NCI-H345 treated with DMSO at 0.1 percent for 48 hours (cell line): ENCODE measurements at regions not wholly inside any gene's neighbourhood (a gene's known extent, or its start where the extent isn't known, plus 50 kb on each side); places are given as distances from the start of the nearest gene placed in this dataset.
"Not testable (repeated sequence)": the region's sequence is repeated elsewhere in the genome, so short reads cannot be mapped to it uniquely, and the experiment has no call there.

Experiments used
- DNase-seq: peaks from one replicate; lab custom pipeline; 2025; ENCODE audit not compliant: unreplicated experiment; lab: John Stamatoyannopoulos, UW

GRCh38 chr7:130942211-130942964, 208.4 kb upstream of the KLF14 start:
- DNase-seq = no peak

GRCh38 chr7:130943336-130943901, 209.4 kb upstream of the KLF14 start:
- DNase-seq = no peak

GRCh38 chr7:130943981-130944380, 210.0 kb upstream of the KLF14 start:
- DNase-seq = no peak

- DNase-seq = no peak
Measured at GRCh38 chr7:130944997-130945396, 211.0 kb upstream of the KLF14 start.

GRCh38 chr7:130945411-130945811, 211.4 kb upstream of the KLF14 start:
- DNase-seq = no peak

- no peak for DNase-seq
Measured at GRCh38 chr7:130946114-130946513, 212.1 kb upstream of the KLF14 start.

GRCh38 chr7:130947792-130948580, 214.0 kb upstream of the KLF14 start:
- no peak for DNase-seq

GRCh38 chr7:130948822-130949221, 214.8 kb upstream of the KLF14 start:
- no peak for DNase-seq

GRCh38 chr7:130949550-130949949, 215.5 kb upstream of the KLF14 start:
- no peak for DNase-seq

GRCh38 chr7:130950054-130950453, 216.0 kb upstream of the KLF14 start:
- DNase-seq = no peak

- no peak for DNase-seq
Measured at GRCh38 chr7:130950741-130951140, 216.7 kb upstream of the KLF14 start.

GRCh38 chr7:130951303-130951975, 217.4 kb upstream of the KLF14 start:
- no peak for DNase-seq

- DNase-seq = no peak
Measured at GRCh38 chr7:130951976-130952876, 218.2 kb upstream of the KLF14 start.

- DNase-seq = no peak
Measured at GRCh38 chr7:130953196-130953595, 219.2 kb upstream of the KLF14 start.

- DNase-seq = no peak
Measured at GRCh38 chr7:130954918-130955564, 221.0 kb upstream of the KLF14 start.

- DNase-seq = no peak
Measured at GRCh38 chr7:130955565-130955919, 221.5 kb upstream of the KLF14 start.

- DNase-seq = no peak
Measured at GRCh38 chr7:130956417-130957136, 222.6 kb upstream of the KLF14 start.

- no peak for DNase-seq
Measured at GRCh38 chr7:130957137-130957513, 223.1 kb upstream of the KLF14 start.

GRCh38 chr7:130957722-130958435, 223.9 kb upstream of the KLF14 start:
- DNase-seq = not testable (repeated sequence)
